Suprapubic skin (tissue), 4 donors: ENCODE measurements at regions not wholly inside any gene's neighbourhood (a gene's known extent, or its start where the extent isn't known, plus 50 kb on each side); places are given as distances from the start of the nearest gene placed in this dataset.

Experiments used
- DNase-seq, 2 donors: peaks; one replicate each; pipeline ENCODE4 v3.0.0-alpha.2; 2019; ENCODE audit warnings: low spot score in 2 of 2
- H3K27ac ChIP-seq: fragments of 200-600 bp; sonication (generic); one replicate; pipeline ENCODE4 v1.5.1; 2019
- H3K27me3 ChIP-seq: fragments of 200-600 bp; sonication (generic); one replicate; pipeline ENCODE4 v1.5.1; 2019
- H3K36me3 ChIP-seq: fragments of 200-600 bp; sonication (generic); one replicate; pipeline ENCODE4 v1.5.1; 2019
- H3K4me1 ChIP-seq: fragments of 200-600 bp; sonication (generic); one replicate; pipeline ENCODE4 v1.5.1; 2019
- H3K4me3 ChIP-seq: fragments of 200-600 bp; sonication (generic); one replicate; pipeline ENCODE4 v1.5.1; 2019; ENCODE audit warnings: mild to moderate bottlenecking
- H3K9me3 ChIP-seq: fragments of 200-600 bp; sonication (generic); one replicate; pipeline ENCODE4 v1.5.1; 2019
- CTCF ChIP-seq, 2 donors: fragments of 200-600 bp in 1 of 2; fragments of 450-650 bp in 1 of 2; sonication (generic) in 1 of 2; IDR thresholded peaks; one replicate each; pipeline ENCODE4 v1.5.1; 2016 to 2019; ENCODE audit warnings: antibody characterized with exemption in 2 of 2, mild to moderate bottlenecking in 1 of 2, moderate library complexity in 1 of 2
- EP300 ChIP-seq: sonication (generic); formaldehyde crosslinking; IDR thresholded peaks from one replicate; pipeline ENCODE4 v1.6.1; 2017; ENCODE audit warnings: antibody characterized with exemption
- POLR2A ChIP-seq, 2 donors: fragments of 450-650 bp; IDR thresholded peaks; one replicate each; pipeline ENCODE4 v1.6.1; 2017; ENCODE audit warnings: antibody characterized with exemption in 2 of 2, mild to moderate bottlenecking in 2 of 2, moderate library complexity in 2 of 2
- POLR2AphosphoS5 ChIP-seq, 3 donors: sonication (generic); formaldehyde crosslinking; IDR thresholded peaks; one replicate each; pipeline ENCODE4 v1.6.1; 2017; ENCODE audit warnings: antibody characterized with exemption in 3 of 3
- WGBS: methylation state at CpG from one replicate; pipeline ENCODE4 v1.1.5; 2018; 5-methylcytosine and 5-hydroxymethylcytosine counted together

- Histone ChIP-seq H3K4me1 (no peaks in the 10 kb centered on the region), H3K4me3 (no peak overlapping the region), H3K27ac (no peak overlapping the region), H3K36me3 (no peaks in the 10 kb centered on the region), H3K9me3 (no peaks in the 10 kb centered on the region), H3K27me3 (no peaks in the 10 kb centered on the region)
- no peak for DNase-seq
- no peak for TF ChIP-seq POLR2A (IDR thresholded peaks at IDR 0.05)
- TF ChIP-seq CTCF (IDR thresholded peaks at IDR 0.05) = no peak
- no peak for TF ChIP-seq POLR2AphosphoS5 (IDR thresholded peaks at IDR 0.05)
- WGBS = 87% methylated on average over 2 of the region's 2 CpGs
These were observed 159.1 kb upstream of the PDE7B start for GRCh38 chr6:135692426-135692825.

- no peak overlapping the region for H3K4me3 ChIP-seq
These were observed 157.6 kb upstream of the PDE7B start for GRCh38 chr6:135693811-135694370.

GRCh38 chr6:135699705-135700104 lies 151.8 kb upstream of the PDE7B start:
- TF ChIP-seq POLR2AphosphoS5 (IDR thresholded peaks at IDR 0.05) = no peak
- no peak for TF ChIP-seq CTCF (IDR thresholded peaks at IDR 0.05)
- no peak for TF ChIP-seq POLR2A (IDR thresholded peaks at IDR 0.05)
- TF ChIP-seq EP300 = no peak
- Histone ChIP-seq H3K36me3 (no peaks in the 10 kb centered on the region), H3K4me3 (no peak overlapping the region), H3K9me3 (no peaks in the 10 kb centered on the region), H3K27me3 (no peaks in the 10 kb centered on the region), H3K27ac (no peak overlapping the region), H3K4me1 (no peaks in the 10 kb centered on the region)
- DNase-seq = no peak
- 81% methylated on average over 3 of the region's 3 CpGs for WGBS

More at GRCh38 chr6:135693811-135694370, 157.6 kb upstream of the PDE7B start:
- no peak for TF ChIP-seq CTCF (IDR thresholded peaks at IDR 0.05)
- TF ChIP-seq EP300 = no peak
- no peak for TF ChIP-seq POLR2AphosphoS5 (IDR thresholded peaks at IDR 0.05)
- TF ChIP-seq POLR2A (IDR thresholded peaks at IDR 0.05) = no peak
- WGBS = 84% methylated on average over 7 of the region's 7 CpGs
- Histone ChIP-seq H3K27ac (no peak overlapping the region), H3K36me3 (no peaks in the 10 kb centered on the region), H3K27me3 (no peaks in the 10 kb centered on the region), H3K9me3 (no peaks in the 10 kb centered on the region), H3K4me1 (no peaks in the 10 kb centered on the region)
- DNase-seq = no peak

- Histone ChIP-seq H3K36me3 (no peaks in the 10 kb centered on the region), H3K27me3 (no peaks in the 10 kb centered on the region), H3K9me3 (no peaks in the 10 kb centered on the region), H3K4me3 (no peak overlapping the region), H3K4me1 (no peaks in the 10 kb centered on the region), H3K27ac (no peak overlapping the region)
- DNase-seq = no peak
- TF ChIP-seq POLR2A (IDR thresholded peaks at IDR 0.05) (no peak), POLR2AphosphoS5 (IDR thresholded peaks at IDR 0.05) (no peak), EP300 (no peak), CTCF (IDR thresholded peaks at IDR 0.05) (no peak)
- 76% methylated on average over 3 of the region's 3 CpGs for whole genome bisulfite sequencing
These were observed 150.1 kb upstream of the PDE7B start for GRCh38 chr6:135701426-135701825.

GRCh38 chr6:135703007-135703406 lies 148.5 kb upstream of the PDE7B start:
- DNase-seq = no peak
- no peak overlapping the region for H3K4me3 ChIP-seq
- H3K27ac ChIP-seq = no peak overlapping the region
- WGBS = 80% methylated on average over 1 of the region's 1 CpG
- H3K4me1 ChIP-seq = no peaks in the 10 kb centered on the region
- no peaks in the 10 kb centered on the region for H3K36me3 ChIP-seq
- H3K9me3 ChIP-seq = no peaks in the 10 kb centered on the region
- TF ChIP-seq POLR2A (IDR thresholded peaks at IDR 0.05) = no peak
- no peak for TF ChIP-seq EP300
- TF ChIP-seq CTCF (IDR thresholded peaks at IDR 0.05) = no peak
- TF ChIP-seq POLR2AphosphoS5 (IDR thresholded peaks at IDR 0.05) = no peak
- H3K27me3 ChIP-seq = no peaks in the 10 kb centered on the region
